Right lung (tissue), 2 donors: ENCODE measurements at regions not wholly inside any gene's neighbourhood (a gene's known extent, or its start where the extent isn't known, plus 50 kb on each side); places are given as distances from the start of the nearest gene placed in this dataset.

Source experiments
- DNase-seq, 2 donors: peaks; one replicate each; pipeline ENCODE4 v3.0.0-alpha.2; 2013

DNA sequence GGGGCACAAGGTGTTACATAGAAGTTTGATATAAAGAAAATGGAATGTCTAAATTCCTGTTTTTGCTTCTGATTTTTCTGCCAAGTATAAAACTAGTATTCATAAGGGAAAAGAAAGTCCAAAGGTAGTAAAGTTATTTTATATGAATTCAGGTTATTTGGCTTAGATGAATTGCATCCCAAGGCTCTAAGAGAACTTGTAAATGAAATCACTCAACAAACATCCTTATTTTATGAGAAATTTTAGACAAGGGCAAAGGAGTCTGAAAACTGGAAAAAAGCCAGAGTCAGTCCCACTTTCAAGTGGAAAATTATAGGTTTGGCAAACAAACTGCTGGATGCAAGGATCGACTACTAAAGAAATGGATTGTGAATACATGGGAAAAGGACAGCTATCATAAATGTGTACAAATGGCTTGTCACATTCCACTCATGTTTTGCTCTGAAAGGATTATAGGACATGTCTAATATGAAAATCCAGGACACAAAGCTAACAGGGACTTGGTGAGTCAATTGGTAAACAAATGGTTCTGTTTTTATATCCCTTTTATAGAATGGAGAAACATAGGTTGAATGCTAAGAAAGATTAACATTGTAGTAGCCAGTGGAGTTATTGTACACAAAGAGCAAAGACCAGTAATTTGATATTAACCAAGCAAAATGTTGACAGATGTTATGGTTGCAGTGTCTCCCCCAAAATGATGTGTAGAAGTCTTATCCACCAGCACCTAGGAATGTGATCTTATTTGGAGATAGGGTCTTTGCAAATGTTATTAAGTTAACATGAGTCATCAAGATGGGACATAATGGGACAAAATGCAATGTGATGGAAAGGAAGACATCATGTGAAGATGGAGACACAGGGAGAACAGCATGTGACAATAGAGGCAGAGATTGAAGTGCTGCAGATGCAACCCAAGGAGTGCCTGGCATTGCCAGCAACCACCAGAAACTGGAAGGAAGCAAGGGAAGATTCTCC, 495.7 kb downstream of the TLE1 start:
- no peak for DNase-seq

DNA sequence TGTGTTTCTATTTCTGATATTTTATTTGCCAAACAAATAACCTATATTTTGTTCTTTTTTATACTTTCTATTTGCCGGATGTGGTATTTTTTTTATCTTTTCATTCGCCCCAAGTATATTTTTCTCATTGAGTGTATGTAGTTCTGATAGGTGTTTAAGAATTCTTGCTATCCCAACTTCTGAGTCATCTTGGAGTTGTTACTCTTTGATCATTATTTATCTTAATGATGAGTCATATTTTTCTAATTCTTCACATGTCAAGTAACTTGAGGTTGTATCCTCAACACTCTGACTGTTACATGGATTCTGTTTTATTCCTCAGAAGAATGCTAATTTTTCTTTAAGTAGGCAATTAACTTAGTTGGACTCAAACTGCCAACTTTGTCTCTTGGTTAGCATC, 498.1 kb downstream of the TLE1 start:
- DNase-seq: no peak

DNA sequence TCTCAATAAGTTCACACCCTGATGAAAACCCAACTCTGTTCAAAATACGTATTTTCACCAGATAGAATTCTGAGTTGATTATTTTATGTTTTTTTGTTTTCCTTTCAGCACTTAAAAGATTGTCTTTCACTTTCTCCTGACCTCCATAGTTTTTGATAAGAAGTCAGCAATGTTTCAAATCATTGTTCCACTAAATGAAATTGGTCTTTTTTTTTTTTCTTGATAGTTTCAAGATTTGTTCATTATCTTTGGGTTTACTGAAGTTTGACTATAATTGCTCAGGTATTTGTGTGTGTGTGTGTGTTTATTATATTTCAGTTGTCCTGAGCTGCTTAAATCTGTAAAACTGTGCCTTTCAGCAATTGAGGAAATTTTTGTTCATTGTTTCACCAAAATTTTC, 498.7 kb downstream of the TLE1 start:
- DNase-seq: no peak

DNA sequence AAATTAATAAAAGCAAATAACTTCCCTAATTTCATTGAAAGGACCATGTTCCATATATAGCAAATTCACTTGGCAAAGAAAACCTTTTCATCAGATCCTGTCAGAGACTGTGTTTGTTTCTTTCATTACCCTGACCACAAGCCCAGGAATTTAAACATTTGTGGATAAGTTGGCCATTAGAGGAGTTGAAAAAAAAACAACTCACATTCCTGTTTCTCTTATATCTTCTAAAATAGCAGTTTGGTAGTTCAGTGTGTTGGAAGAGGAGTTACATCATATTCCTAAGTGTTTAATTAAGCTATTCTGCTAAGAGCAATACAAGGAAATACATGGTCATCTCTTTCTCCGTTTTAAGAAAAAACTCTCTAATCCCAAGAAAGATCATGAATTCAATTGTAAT, 505.6 kb downstream of the TLE1 start:
- peak; percentile 56 to 62 for DNase-seq

DNA sequence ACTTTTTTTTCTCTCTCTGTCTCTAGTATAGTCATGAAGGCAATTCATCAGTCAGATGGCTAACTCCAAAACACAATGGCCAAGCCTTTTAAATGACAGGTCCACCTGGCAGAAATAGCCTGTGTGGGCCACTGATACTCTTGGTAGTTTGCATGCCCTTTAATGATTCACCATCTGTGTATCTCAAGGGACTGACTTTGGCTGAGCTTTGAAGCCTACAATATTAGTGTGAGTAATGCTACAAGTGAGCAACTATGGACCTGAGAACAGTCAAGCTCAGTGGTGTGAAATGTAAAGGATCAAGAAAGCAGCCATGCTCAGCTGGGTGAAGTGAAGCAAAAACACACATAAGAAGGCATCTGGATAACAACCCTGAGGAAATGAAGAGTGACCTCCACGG, 506.9 kb downstream of the TLE1 start:
- no peak for DNase-seq

DNA sequence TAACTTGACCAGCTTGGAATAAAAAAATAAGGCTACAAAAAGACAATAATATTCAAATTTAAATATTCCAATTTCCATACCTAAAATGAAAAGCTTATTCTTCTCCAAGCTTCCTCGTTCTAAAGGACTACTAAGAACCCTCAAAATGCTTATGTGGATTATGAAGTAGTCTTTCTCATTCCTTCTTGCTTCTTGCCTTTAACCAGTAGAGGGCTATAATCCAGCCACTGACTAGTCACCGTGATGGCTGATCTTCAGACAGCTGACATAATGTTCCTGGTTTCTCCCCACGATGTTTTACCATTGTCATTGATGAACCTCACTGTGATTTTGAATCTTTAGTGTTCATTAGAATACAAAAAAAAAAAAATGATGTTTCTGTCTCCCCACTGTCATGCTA, 515.3 kb downstream of the TLE1 start:
- no peak for DNase-seq

DNA sequence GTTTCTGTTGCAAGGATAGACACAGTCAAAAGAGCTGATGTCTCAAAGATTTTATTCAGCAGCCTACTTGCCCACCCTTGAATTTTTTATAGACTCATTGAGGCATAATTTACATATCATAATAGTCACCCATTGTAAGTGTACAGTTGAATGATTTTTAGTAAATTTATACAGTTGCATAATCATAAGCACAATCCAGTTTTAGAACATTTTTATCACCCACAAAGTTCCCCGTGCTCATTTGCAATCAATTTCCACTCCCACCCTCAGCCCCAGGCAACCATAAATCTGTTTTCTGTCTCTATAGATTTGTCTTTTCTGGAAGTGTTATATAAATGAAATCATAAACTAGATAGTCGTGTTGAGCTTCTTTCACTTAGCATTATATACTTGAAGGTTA, 517.7 kb downstream of the TLE1 start:
- no peak for DNase-seq

DNA sequence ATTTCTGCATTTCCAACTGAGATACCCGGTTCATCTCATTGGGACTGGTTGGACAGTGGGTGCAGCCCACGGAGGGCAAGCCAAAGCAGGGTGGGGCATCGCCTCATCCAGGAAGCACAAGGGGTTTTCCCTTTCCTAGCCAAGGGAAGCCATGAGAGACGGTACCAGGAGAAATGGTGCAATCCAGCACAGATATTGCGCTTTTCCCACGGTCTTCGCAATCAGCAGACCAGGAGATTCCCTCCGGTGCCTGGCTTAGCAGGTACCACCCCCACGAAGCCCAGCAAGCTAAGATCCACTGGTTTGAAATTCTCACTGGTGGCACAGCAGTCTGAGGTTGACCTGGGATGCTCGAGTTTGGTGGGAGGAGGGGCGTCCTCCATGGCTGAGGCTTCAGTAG, 527.0 kb downstream of the TLE1 start:
- DNase-seq: no peak

DNA sequence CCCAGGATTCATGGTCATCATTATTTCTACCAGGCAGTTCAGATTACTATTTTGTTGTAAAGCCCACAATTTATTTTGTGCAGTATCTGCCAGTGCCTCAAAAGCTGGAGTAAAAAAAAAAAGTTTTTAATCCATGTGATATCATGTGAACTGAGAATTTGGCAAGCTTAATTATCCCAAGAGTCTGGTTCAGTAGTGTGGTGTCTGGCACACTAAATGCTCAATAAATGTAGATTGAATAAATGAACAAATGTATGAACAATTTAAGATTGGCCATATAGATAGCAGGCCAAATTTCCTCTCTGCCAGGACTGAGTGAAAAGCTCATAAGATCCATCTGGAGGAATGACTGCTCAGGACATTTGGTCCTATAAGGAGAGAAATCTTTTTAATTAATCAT, 533.0 kb downstream of the TLE1 start:
- no peak for DNase-seq

DNA sequence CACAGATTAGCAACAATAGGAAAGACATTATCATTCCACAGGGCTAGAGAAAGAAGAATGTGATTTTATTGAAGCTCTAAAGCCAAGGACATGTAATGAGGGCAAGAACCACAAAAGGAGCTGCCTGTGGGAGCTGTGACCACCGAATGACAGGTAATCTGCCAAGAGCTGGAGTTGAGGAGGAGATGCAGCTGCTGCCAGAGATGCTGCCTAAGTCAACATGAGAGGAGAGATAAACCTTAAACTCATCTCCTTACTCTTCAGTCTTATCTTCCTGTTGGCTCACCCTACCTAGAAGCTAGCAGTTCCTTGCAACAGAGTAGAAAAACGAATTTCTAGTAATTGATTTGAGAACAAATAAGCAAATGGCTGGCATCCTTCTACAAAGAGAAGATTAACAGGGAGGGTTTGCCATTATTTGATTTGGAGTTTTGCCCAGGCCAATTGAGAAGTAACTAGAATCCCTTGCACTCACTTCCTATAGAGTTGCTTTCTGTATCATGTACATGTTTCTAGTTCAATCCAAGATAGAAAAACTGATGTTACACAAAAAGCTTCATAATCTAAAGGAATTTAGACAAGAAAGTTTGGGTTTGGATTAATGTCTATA, 539.2 kb downstream of the TLE1 start:
- peak; percentile 5 to 10 for DNase-seq

DNA sequence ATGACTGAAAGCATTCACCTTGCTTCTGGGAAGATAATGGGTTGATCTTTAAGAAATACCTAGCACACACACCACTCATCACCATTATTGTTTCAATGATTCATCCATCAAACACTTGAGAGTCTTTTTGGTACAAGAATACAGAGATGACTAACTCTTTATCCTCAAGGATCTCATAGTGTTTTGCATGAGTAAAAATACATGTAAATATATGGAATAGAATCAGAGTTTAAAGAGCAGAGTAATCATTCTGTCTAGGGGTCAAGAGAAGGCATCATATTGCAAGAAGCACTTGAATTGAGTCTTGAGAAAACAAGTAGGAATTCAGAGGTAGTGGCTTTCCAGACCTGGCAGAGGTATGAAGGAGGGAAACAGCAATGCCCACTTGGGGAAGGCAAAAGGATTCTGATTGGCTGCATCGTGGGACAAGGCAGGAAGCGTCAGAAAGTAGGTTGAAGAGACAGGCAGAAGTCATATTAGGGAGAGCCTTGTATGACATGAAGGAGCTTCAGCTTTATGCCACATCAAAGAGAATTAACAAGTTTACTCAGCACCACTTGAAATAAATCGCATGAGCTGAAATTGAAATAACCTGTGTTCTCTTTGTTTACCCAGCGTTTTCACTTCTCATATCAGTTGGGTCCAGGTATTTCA, 542.5 kb downstream of the TLE1 start:
- DNase-seq: peak in 1 of 2 donors; percentile 8

DNA sequence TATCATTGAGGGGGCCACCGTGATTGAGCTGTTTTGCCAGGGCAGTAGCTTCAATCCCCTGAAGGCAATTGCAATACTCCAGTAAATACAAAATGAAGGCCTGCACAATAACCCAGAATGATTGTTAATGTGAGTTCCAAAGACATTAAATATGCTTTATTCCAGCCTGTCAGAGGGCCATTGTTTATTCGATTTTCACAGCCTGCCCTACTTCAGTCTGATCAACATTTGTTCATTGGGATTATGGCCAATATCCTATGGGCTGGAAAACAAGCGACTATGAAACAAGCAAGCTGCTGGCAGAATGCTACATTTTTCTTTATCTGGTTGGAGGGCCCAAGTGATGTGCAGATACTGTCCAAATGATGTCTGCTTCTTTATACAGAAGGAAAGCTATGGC, 543.1 kb downstream of the TLE1 start:
- DNase-seq: peak; percentile 73 to 75

DNA sequence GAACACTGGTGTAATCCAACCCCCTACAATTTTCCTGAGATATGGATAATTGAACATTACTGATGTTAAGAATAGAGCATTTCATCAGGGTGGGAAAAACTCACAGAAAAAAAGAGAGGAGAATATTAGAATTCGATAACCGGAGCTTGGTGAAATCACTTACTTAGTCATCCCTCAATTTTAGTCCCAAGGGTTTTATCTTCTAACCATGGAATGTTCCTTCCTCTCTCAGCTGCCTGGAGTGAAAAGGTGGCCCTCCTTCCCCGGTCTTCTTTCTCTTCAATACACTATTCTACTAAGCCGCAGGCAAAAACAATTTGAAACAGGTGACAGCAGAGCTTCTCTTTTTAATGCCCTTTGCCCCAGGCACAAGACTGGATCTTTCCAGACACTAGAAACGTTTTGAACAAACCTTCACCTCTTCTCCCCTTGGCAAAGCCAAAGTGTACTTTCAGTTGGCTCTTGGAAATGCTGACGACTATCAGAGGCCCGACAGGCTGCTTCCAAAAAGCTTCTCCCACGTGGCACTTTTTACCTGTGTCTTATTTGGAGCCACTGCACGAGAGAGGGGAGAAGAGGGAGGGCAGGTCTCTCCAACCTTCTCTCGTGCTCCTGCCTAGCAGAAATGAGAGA, 543.9 kb downstream of the TLE1 start:
- no peak for DNase-seq

DNA sequence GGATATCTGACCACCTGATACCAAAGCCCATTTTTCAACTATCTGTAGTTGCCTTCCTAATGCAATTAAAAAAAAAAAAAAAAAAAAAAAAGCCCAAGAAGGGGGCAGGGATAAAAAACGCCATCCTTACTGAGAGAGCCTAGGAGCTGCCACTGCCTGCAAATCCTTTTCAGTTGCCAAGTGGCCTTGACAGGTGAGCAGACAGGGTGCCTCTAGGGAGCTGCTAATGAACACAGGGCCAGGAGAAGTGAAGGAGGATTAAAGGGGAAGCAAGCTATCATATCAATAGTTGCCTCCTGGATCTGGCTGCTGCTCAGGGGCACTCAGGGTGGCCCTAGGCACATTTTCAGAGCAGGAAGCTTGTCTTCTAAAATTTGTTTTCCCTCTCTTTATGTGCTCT, 547.4 kb downstream of the TLE1 start:
- DNase-seq: no peak

DNA sequence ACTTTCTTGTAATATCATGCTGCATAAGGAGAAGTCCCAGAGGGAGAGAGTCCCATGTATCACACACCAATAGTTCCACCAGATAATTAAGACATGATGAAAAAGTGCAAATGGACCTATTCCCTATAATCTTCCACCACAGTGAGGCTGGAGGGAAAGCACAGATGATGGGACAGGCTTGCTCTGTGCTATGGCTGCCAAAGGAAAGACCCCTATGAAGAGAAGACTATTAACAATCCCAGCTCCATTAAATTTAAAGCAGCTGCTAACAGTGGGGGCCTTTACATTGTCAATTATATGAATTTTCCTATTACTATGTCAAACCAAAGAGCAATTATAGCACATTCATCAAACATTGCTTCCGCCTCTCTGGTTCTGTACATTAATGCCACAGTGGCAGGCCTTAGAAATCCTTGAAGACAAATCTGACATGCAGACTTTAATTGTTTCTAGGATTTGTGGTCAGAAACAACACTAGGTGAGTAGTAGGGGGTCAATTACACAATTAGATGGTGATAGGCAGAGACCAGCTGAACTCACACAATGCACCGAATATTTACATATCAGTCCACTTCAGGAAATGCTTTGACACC, 551.3 kb downstream of the TLE1 start:
- no peak for DNase-seq

DNA sequence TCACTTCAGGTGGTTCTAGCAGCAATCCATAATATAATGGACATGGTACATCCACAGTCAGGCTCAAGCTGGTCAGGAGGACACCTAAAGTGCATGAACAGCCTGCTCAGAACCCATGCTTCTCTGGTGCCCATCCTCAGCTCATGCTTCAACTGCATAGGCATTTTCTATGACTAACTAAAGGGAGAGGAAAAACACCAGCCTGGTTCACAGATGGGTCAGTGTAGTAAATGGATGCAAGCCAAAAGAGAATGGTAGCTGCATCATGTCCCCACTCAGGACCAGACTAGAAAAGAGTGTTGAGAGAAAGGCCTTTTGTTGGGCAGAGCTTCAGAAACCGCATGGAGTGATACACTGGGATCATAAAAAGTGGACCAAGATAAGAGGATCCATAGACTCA, 556.6 kb downstream of the TLE1 start:
- DNase-seq: no peak

DNA sequence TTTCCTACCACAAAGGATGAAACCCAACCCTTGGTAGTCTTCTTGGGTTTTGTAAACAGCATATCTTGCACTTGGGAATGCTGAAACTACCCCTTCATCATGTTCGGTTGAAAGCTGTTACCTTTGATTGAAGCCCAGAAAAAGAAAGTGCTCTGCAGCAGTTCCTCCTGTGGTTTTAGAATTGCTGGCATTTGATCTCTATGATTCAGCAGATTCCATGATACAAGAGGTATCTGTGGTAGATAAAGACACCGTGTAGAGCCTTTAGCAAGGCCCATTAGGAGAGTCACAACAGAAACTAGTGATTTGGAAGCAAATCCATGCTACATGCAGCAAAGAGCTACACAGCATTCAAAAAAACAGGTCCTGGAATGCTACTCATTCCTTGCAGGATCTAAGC, 557.0 kb downstream of the TLE1 start:
- DNase-seq: no peak

DNA sequence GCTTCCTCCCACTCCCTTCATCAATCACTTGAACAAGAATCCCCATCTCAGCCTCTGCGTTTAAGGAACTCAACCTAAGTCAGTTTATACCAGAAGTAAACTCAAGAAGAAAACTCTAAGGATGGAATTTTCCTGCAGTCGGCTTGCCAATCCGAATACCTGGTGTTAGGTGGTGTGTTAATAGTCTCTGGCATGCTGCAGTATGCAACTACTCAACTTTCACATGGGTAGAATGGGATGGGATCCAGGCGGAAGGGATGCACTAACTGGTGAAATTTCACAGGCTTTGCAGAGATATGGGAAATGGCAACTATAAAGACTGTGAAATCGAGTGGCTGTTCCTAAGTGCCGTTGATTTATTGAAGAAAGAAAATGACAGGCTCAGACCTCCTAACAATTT, 560.6 kb downstream of the TLE1 start:
- DNase-seq: no peak

DNA sequence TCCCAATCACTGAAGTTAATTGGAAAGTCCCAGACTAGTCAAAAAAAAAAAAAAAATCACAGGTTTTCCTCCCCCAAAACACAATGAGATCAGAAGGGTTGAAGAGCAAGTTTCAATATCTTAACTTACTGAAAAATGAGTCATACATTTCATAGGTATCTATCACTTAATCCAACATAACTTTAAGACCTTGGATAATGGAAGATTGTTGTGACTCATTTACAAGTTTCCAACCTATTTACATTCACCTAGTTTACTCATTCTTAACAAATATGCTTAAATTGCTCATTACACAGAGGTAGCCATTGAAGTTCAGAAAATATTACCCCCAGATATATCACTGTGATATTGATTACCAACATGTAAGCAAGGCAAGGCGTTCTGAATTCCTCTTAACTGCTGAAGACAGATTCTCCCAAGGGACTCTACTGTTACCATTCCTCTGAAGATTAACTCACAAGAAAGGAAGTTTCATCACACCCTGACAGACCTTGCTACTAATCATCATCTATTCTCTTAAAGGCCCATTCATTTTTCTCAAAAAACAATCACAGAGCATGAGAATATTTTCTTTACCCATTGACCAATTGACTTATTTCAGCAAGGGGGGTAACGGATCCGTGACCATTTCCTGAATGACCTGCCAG, 563.8 kb downstream of the TLE1 start:
- DNase-seq: no peak

DNA sequence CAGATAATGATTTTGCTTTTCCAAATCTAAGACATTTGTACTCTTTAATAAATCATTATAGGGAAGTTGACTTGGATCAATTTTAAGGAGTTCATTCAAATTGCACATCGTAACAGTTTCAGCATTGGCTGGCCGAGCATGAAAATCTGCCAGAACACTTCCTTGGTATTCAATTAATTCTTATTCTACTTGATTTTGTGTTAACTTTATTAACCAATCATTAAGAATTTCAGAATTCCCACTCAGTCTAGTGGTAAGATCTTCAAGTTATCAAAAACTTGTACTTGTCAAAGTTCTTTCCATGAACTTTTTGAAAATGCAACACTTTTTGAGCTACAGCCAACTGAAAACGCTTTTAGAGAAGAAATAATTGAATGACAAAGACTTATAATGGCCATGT, 565.8 kb downstream of the TLE1 start:
- peak; percentile 33 to 38 for DNase-seq

DNA sequence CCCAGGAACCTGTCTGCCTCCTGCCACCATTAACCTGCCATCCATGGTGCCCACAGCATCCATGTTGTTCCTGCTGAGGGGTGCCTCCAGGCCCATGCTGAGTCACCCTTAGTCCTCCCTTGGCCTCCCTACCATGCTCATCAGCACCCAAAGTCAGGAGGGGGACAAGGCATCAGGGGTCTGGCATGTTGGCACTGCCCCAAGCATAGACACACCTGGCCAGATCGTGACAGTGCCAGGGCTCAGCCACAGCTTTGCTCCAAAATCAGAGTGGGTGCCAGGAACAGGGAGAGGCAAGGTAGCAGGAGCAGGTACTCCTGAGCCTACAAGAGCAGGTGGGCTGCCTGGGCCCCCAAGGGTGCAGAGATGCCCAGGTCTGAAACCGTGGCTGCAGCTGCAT, 566.6 kb downstream of the TLE1 start:
- DNase-seq: no peak

DNA sequence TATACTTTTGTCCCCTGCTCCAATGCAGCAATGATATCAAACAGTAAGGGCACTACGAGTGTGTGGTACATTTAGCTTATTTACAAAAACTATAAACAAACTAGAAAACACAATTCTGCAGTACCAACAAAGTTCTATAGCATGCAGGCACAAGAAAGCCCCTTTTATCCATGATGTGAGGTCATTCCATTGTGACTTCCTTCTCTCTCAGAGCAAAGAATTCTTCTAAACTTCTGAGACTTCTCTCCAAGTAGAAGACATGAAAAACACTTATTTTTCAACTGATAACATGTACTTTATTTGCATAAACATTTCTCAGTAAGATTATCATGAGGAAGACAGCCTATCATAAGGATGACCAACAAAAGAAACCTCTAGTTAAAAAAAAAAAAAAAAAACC, 569.8 kb downstream of the TLE1 start:
- no peak for DNase-seq
